ENCODE measurements at regions not wholly inside any gene's neighbourhood (a gene's known extent, or its start where the extent isn't known, plus 50 kb on each side); places are given as distances from the start of the nearest gene placed in this dataset.
"Not testable (repeated sequence)": the region's sequence is repeated elsewhere in the genome, so short reads cannot be mapped to it uniquely, and the experiment has no call there.

GRCh38 chr9:82726424-82727276 lies 336.3 kb downstream of the RASEF start:
- no peak for DNase-seq (ENCODE audit: low read depth)

GRCh38 chr9:82729141-82729540 lies 333.8 kb downstream of the RASEF start:
- no peak for DNase-seq (ENCODE audit: low read depth)

GRCh38 chr9:82729991-82730589 lies 332.9 kb downstream of the RASEF start:
- no peak for DNase-seq (ENCODE audit: low read depth)

- no peak for DNase-seq (ENCODE audit: low read depth)
Measured at GRCh38 chr9:82732928-82733327, 330.0 kb downstream of the RASEF start.

- no peak for DNase-seq (ENCODE audit: low read depth)
Measured at GRCh38 chr9:82736126-82736525, 326.8 kb downstream of the RASEF start.

GRCh38 chr9:82736701-82737100 lies 326.2 kb downstream of the RASEF start:
- no peak for DNase-seq (ENCODE audit: low read depth)

GRCh38 chr9:82745919-82746318 lies 317.0 kb downstream of the RASEF start:
- no peak for DNase-seq (ENCODE audit: low read depth)

GRCh38 chr9:82750411-82750913 lies 312.5 kb downstream of the RASEF start:
- no peak for DNase-seq (ENCODE audit: low read depth)

- no peak for DNase-seq (ENCODE audit: low read depth)
Measured at GRCh38 chr9:82757924-82758323, 305.0 kb downstream of the RASEF start.

- DNase-seq (ENCODE audit: low read depth), result no peak
Measured at GRCh38 chr9:82761027-82761426, 301.9 kb downstream of the RASEF start.

GRCh38 chr9:82761956-82762355 lies 301.0 kb downstream of the RASEF start:
- DNase-seq (ENCODE audit: low read depth), result no peak

- DNase-seq (ENCODE audit: low read depth), result no peak
Measured at GRCh38 chr9:82763656-82764055, 299.3 kb downstream of the RASEF start.

- DNase-seq (ENCODE audit: low read depth), result no peak
Measured at GRCh38 chr9:82764061-82764668, 298.8 kb downstream of the RASEF start.

GRCh38 chr9:82774707-82775231 lies 288.2 kb downstream of the RASEF start:
- DNase-seq (ENCODE audit: low read depth), result not testable (repeated sequence)

- no peak for DNase-seq (ENCODE audit: low read depth)
Measured at GRCh38 chr9:82776508-82776907, 286.4 kb downstream of the RASEF start.

GRCh38 chr9:82777366-82777765 lies 285.6 kb downstream of the RASEF start:
- no peak for DNase-seq (ENCODE audit: low read depth)

GRCh38 chr9:82778923-82779322 lies 284.0 kb downstream of the RASEF start:
- not testable (repeated sequence) for DNase-seq (ENCODE audit: low read depth)

- DNase-seq (ENCODE audit: low read depth), result no peak
Measured at GRCh38 chr9:82780017-82780416, 282.9 kb downstream of the RASEF start.

GRCh38 chr9:82781921-82782392 lies 281.0 kb downstream of the RASEF start:
- no peak for DNase-seq (ENCODE audit: low read depth)

GRCh38 chr9:82783045-82783444 lies 279.9 kb downstream of the RASEF start:
- no peak for DNase-seq (ENCODE audit: low read depth)

GRCh38 chr9:82784589-82784988 lies 278.4 kb downstream of the RASEF start:
- no peak for DNase-seq (ENCODE audit: low read depth)

GRCh38 chr9:82789155-82789824 lies 273.7 kb downstream of the RASEF start:
- DNase-seq (ENCODE audit: low read depth), result no peak

Data from fibroblast of gingiva (primary cell).